HEK293 (cell line): ENCODE measurements at regions not wholly inside any gene's neighbourhood (a gene's known extent, or its start where the extent isn't known, plus 50 kb on each side); places are given as distances from the start of the nearest gene placed in this dataset.

Experiments used
- PRDM1 ChIP-seq: fragments of 450-650 bp; formaldehyde crosslinking; IDR thresholded peaks from 2 replicates; pipeline ENCODE4; 2016; ENCODE audit warnings: missing biosample characterization, missing genetic modification characterization
- YY1 ChIP-seq: fragments of 450-650 bp; formaldehyde crosslinking; IDR thresholded peaks from 2 replicates; pipeline ENCODE4 v1.5.1; 2018; ENCODE audit warnings: missing biosample characterization, missing genetic modification characterization
- ZFP41 ChIP-seq: fragments of 450-650 bp; formaldehyde crosslinking; IDR thresholded peaks from 2 replicates; pipeline ENCODE4 v1.5.1; 2016; ENCODE audit warnings: missing biosample characterization, missing genetic modification characterization, borderline replicate concordance
- ZNF114 ChIP-seq: fragments of 450-650 bp; formaldehyde crosslinking; IDR thresholded peaks from 2 replicates; pipeline ENCODE4 v1.5.0; 2017; ENCODE audit warnings: missing biosample characterization, missing genetic modification characterization
- ZNF138 ChIP-seq: fragments of 450-650 bp; formaldehyde crosslinking; IDR thresholded peaks from 2 replicates; pipeline ENCODE4 v1.5.1; 2016; ENCODE audit warnings: missing biosample characterization, missing genetic modification characterization, borderline replicate concordance
- ZNF292 ChIP-seq: fragments of 450-650 bp; formaldehyde crosslinking; IDR thresholded peaks from 2 replicates; pipeline ENCODE4 v1.5.1; 2016; ENCODE audit warnings: low read depth, missing biosample characterization, missing genetic modification characterization, borderline replicate concordance
- ZNF324 ChIP-seq: fragments of 450-650 bp; formaldehyde crosslinking; IDR thresholded peaks from 2 replicates; pipeline ENCODE4 v1.5.1; 2016; ENCODE audit warnings: missing biosample characterization, missing genetic modification characterization
- ZNF433 ChIP-seq: fragments of 450-650 bp; formaldehyde crosslinking; IDR thresholded peaks from 2 replicates; pipeline ENCODE4 v1.5.1; 2016; ENCODE audit warnings: missing biosample characterization, missing genetic modification characterization, low read depth
- ZNF701 ChIP-seq: fragments of 450-650 bp; formaldehyde crosslinking; IDR thresholded peaks from 2 replicates; pipeline ENCODE4 v1.5.1; 2016; ENCODE audit warnings: missing biosample characterization, missing genetic modification characterization
- TF ChIP-seq, protein P1 (sequence below): fragments of 450-650 bp; formaldehyde crosslinking; IDR thresholded peaks from 2 replicates; pipeline ENCODE4 v1.5.1; 2016; ENCODE audit warnings: missing biosample characterization, missing genetic modification characterization
- TF ChIP-seq, protein P2 (sequence below): fragments of 450-650 bp; formaldehyde crosslinking; conservative IDR thresholded peaks from 2 replicates; pipeline ENCODE4 v1.5.1; 2016; ENCODE audit warnings: low read depth, missing biosample characterization, missing genetic modification characterization
- TF ChIP-seq, protein P3 (sequence below): sonication (generic); formaldehyde crosslinking; IDR thresholded peaks from 2 replicates; pipeline ENCODE4 v1.8.1; 2022; ENCODE audit warnings: mild to moderate bottlenecking, moderate library complexity, missing genetic modification reagents
- TF ChIP-seq, protein P4 (sequence below): fragments of 450-650 bp; formaldehyde crosslinking; IDR thresholded peaks from 2 replicates; pipeline ENCODE4 v1.5.1; 2016; ENCODE audit warnings: missing biosample characterization, missing genetic modification characterization, low read depth
- TF ChIP-seq, protein P5 (sequence below): fragments of 450-650 bp; formaldehyde crosslinking; IDR thresholded peaks from 2 replicates; pipeline ENCODE4 v1.5.1; 2016; ENCODE audit warnings: missing biosample characterization, missing genetic modification characterization, low read depth

DNA sequence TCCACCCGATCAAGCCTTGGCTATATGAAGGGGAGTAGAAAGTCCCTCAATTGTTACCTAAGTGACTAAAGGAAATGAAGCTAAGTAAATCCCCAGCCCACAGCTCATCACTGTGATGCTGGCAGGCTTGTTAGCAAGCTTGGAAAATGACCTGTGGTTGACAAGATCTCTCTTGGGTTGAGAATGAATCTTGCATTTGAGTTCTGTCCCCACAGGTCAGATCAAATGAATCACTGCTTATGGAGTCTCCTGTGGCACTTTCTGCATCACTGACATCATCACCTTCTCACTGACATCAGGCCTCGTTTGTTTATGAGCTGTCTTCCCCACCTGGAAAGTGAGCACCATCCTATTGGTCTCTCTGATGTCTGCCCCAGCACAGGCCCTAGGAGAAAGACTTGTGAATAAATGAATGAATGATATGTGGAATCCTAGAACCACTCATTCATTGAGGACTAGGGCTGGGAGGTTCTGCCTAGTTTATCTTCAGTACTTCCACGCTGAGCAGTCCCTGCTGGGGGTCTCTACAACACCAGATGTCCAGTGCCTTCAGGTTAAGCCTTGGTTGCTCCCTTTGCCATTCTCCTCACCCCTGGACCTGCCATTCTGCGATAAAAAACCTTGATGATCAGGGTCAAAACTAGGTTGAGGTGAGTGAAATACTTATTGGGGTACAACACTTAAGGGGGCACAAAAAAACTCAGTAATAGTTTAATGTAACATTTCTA, 318.4 kb upstream of the MOCS1 start:
- TF ChIP-seq, protein P1, sequence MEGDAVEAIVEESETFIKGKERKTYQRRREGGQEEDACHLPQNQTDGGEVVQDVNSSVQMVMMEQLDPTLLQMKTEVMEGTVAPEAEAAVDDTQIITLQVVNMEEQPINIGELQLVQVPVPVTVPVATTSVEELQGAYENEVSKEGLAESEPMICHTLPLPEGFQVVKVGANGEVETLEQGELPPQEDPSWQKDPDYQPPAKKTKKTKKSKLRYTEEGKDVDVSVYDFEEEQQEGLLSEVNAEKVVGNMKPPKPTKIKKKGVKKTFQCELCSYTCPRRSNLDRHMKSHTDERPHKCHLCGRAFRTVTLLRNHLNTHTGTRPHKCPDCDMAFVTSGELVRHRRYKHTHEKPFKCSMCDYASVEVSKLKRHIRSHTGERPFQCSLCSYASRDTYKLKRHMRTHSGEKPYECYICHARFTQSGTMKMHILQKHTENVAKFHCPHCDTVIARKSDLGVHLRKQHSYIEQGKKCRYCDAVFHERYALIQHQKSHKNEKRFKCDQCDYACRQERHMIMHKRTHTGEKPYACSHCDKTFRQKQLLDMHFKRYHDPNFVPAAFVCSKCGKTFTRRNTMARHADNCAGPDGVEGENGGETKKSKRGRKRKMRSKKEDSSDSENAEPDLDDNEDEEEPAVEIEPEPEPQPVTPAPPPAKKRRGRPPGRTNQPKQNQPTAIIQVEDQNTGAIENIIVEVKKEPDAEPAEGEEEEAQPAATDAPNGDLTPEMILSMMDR (tag by site-specific recombination) = no peak
- TF ChIP-seq PRDM1 (tag by site-specific recombination) (no peak), ZFP41 (tag by site-specific recombination) (no peak), ZNF114 (tag by site-specific recombination) (no peak), ZNF433 (tag by site-specific recombination) (no peak), ZNF138 (tag by site-specific recombination) (no peak), YY1 (tag by site-specific recombination) (no peak), ZNF701 (tag by site-specific recombination) (no peak), ZNF292 (tag by site-specific recombination) (no peak), ZNF324 (tag by site-specific recombination) (no peak)
- TF ChIP-seq, protein P2, sequence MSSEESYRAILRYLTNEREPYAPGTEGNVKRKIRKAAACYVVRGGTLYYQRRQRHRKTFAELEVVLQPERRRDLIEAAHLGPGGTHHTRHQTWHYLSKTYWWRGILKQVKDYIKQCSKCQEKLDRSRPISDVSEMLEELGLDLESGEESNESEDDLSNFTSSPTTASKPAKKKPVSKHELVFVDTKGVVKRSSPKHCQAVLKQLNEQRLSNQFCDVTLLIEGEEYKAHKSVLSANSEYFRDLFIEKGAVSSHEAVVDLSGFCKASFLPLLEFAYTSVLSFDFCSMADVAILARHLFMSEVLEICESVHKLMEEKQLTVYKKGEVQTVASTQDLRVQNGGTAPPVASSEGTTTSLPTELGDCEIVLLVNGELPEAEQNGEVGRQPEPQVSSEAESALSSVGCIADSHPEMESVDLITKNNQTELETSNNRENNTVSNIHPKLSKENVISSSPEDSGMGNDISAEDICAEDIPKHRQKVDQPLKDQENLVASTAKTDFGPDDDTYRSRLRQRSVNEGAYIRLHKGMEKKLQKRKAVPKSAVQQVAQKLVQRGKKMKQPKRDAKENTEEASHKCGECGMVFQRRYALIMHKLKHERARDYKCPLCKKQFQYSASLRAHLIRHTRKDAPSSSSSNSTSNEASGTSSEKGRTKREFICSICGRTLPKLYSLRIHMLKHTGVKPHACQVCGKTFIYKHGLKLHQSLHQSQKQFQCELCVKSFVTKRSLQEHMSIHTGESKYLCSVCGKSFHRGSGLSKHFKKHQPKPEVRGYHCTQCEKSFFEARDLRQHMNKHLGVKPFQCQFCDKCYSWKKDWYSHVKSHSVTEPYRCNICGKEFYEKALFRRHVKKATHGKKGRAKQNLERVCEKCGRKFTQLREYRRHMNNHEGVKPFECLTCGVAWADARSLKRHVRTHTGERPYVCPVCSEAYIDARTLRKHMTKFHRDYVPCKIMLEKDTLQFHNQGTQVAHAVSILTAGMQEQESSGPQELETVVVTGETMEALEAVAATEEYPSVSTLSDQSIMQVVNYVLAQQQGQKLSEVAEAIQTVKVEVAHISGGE (tag by site-specific recombination) = no peak
- TF ChIP-seq, protein P3, sequence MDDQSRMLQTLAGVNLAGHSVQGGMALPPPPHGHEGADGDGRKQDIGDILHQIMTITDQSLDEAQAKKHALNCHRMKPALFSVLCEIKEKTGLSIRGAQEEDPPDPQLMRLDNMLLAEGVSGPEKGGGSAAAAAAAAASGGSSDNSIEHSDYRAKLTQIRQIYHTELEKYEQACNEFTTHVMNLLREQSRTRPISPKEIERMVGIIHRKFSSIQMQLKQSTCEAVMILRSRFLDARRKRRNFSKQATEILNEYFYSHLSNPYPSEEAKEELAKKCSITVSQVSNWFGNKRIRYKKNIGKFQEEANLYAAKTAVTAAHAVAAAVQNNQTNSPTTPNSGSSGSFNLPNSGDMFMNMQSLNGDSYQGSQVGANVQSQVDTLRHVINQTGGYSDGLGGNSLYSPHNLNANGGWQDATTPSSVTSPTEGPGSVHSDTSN (CRISPR knock-in tag) = no peak
- TF ChIP-seq, protein P4, sequence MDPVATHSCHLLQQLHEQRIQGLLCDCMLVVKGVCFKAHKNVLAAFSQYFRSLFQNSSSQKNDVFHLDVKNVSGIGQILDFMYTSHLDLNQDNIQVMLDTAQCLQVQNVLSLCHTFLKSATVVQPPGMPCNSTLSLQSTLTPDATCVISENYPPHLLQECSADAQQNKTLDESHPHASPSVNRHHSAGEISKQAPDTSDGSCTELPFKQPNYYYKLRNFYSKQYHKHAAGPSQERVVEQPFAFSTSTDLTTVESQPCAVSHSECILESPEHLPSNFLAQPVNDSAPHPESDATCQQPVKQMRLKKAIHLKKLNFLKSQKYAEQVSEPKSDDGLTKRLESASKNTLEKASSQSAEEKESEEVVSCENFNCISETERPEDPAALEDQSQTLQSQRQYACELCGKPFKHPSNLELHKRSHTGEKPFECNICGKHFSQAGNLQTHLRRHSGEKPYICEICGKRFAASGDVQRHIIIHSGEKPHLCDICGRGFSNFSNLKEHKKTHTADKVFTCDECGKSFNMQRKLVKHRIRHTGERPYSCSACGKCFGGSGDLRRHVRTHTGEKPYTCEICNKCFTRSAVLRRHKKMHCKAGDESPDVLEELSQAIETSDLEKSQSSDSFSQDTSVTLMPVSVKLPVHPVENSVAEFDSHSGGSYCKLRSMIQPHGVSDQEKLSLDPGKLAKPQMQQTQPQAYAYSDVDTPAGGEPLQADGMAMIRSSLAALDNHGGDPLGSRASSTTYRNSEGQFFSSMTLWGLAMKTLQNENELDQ (tag by site-specific recombination) = no peak
- TF ChIP-seq, protein P5, sequence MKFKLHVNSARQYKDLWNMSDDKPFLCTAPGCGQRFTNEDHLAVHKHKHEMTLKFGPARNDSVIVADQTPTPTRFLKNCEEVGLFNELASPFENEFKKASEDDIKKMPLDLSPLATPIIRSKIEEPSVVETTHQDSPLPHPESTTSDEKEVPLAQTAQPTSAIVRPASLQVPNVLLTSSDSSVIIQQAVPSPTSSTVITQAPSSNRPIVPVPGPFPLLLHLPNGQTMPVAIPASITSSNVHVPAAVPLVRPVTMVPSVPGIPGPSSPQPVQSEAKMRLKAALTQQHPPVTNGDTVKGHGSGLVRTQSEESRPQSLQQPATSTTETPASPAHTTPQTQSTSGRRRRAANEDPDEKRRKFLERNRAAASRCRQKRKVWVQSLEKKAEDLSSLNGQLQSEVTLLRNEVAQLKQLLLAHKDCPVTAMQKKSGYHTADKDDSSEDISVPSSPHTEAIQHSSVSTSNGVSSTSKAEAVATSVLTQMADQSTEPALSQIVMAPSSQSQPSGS (tag by site-specific recombination) = no peak
